Activated T-helper 17 cell treated with anti-CD3 and anti-CD28 coated beads, Interleukin-2, amount 50 U/mL, for 72 hours (primary cell): ENCODE measurements at regions not wholly inside any gene's neighbourhood (a gene's known extent, or its start where the extent isn't known, plus 50 kb on each side); places are given as distances from the start of the nearest gene placed in this dataset.

Source experiments
- ATAC-seq: fragments of 150-1000 bp; cut with Tn5 transposase; replicated peaks from 2 replicates; pipeline ENCODE4 v1.10.0; 2021; ENCODE audit warnings: mild to moderate bottlenecking, moderate library complexity
- H3K27ac Mint-ChIP-seq: one replicate; pipeline ENCODE4 v1.8.0; 2022; ENCODE audit warnings: mixed read lengths
- H3K27me3 Mint-ChIP-seq: one replicate; pipeline ENCODE4 v1.8.0; 2022; ENCODE audit warnings: mixed read lengths
- H3K36me3 Mint-ChIP-seq: one replicate; pipeline ENCODE4 v1.8.0; 2022; ENCODE audit warnings: low read depth, mild to moderate bottlenecking, mixed read lengths
- H3K4me1 Mint-ChIP-seq: one replicate; pipeline ENCODE4 v1.8.0; 2022; ENCODE audit warnings: mixed read lengths
- H3K4me3 Mint-ChIP-seq: one replicate; pipeline ENCODE4 v1.8.0; 2022; ENCODE audit warnings: mild to moderate bottlenecking, mixed read lengths
- H3K9me3 Mint-ChIP-seq: one replicate; pipeline ENCODE4 v1.8.0; 2022; ENCODE audit warnings: mixed read lengths

- Mint-ChIP-seq H3K27me3 (no peaks in the 10 kb centered on the region), H3K4me3 (no peak overlapping the region), H3K9me3 (no peaks in the 10 kb centered on the region), H3K27ac (no peak overlapping the region), H3K36me3 (no peaks in the 10 kb centered on the region), H3K4me1 (peaks cover 9% of the 10 kb centered on the region)
- ATAC-seq: peak; percentile 46
Measured at GRCh38 chr12:123085730-123086487, 65.0 kb downstream of the PITPNM2 start.

DNA sequence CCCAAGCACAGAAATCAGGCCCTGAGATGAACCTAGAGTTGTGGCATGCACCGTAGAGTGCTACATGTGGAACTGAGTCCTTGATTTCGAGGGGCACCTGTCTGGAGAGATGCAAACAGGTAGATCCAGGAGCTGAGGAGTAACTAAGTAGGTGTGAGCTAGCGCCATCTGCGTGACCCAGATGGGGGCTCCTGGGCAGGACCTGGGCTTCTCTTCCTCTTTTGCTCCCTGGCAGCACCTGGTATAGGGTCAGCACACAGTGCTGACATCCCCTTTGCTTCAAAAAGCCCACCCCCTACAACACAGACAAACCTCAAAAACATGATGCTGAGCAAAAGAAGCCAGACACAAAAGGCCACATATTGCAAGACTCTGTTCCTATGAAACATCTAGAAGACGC lies 65.8 kb downstream of the PITPNM2 start:
- no peaks in the 10 kb centered on the region for H3K9me3 Mint-ChIP-seq
- no peak overlapping the region for H3K27ac Mint-ChIP-seq
- peaks cover 9% of the 10 kb centered on the region for H3K4me1 Mint-ChIP-seq
- H3K4me3 Mint-ChIP-seq: no peak overlapping the region
- ATAC-seq: no peak
- no peaks in the 10 kb centered on the region for H3K36me3 Mint-ChIP-seq
- no peaks in the 10 kb centered on the region for H3K27me3 Mint-ChIP-seq

- H3K4me1 Mint-ChIP-seq: peaks cover 4% of the 10 kb centered on the region
- H3K4me3 Mint-ChIP-seq: no peak overlapping the region
- no peak for ATAC-seq
- peak overlapping the region; percentile 54 for H3K27ac Mint-ChIP-seq
- H3K9me3 Mint-ChIP-seq: no peaks in the 10 kb centered on the region
- no peaks in the 10 kb centered on the region for H3K36me3 Mint-ChIP-seq
- no peaks in the 10 kb centered on the region for H3K27me3 Mint-ChIP-seq
Measured at GRCh38 chr12:123083661-123084571, 67.0 kb downstream of the PITPNM2 start.

DNA sequence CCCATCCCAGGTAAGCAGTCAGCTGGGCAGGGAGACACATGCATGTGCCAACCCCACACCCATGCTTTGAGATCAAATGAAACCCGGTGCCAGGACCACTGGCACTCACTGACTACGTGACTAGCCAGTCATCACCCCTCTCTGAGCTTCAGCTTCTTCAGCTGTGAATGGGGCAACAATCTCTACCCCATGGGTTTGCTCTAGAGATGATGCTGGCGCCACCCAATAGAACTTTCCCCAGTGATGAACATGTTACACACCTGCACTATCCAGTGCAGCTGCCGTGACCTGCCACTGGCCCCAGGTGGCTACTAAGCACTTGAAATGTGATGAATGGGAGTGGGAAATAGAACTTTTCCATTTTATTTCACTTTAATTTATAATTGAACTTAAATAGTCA lies 70.3 kb downstream of the PITPNM2 start:
- Mint-ChIP-seq H3K4me1 (peaks cover 16% of the 10 kb centered on the region), H3K4me3 (no peak overlapping the region), H3K36me3 (no peaks in the 10 kb centered on the region), H3K27me3 (no peaks in the 10 kb centered on the region), H3K27ac (no peak overlapping the region), H3K9me3 (no peaks in the 10 kb centered on the region)
- no peak for ATAC-seq

- Mint-ChIP-seq H3K4me3 (no peak overlapping the region), H3K9me3 (no peaks in the 10 kb centered on the region), H3K27me3 (no peaks in the 10 kb centered on the region), H3K27ac (no peak overlapping the region), H3K36me3 (no peaks in the 10 kb centered on the region), H3K4me1 (peaks cover 33% of the 10 kb centered on the region)
- no peak for ATAC-seq
Measured at GRCh38 chr12:123078531-123079155, 72.2 kb downstream of the PITPNM2 start.

DNA sequence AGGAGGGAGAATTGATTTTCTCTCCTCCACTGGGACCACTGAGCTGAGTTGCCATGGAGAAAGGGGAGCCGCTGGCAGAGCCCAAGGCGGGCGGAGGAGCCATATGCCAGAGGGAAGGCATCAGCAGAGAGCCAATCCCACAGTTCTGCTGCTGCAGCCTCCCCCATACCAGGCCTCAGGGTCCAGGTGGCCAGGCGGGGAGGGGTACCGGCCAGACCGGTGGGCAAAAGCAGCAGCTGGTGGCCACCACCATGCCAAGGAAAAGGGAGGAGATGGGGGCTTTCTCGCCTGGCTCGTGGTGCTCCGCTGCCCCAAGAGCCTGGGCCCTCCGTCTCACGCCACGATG lies 72.8 kb downstream of the PITPNM2 start:
- no peak overlapping the region for H3K4me3 Mint-ChIP-seq
- H3K27me3 Mint-ChIP-seq: no peaks in the 10 kb centered on the region
- no peak overlapping the region for H3K27ac Mint-ChIP-seq
- peaks cover 33% of the 10 kb centered on the region for H3K4me1 Mint-ChIP-seq
- H3K9me3 Mint-ChIP-seq: no peaks in the 10 kb centered on the region
- no peak for ATAC-seq
- no peaks in the 10 kb centered on the region for H3K36me3 Mint-ChIP-seq

DNA sequence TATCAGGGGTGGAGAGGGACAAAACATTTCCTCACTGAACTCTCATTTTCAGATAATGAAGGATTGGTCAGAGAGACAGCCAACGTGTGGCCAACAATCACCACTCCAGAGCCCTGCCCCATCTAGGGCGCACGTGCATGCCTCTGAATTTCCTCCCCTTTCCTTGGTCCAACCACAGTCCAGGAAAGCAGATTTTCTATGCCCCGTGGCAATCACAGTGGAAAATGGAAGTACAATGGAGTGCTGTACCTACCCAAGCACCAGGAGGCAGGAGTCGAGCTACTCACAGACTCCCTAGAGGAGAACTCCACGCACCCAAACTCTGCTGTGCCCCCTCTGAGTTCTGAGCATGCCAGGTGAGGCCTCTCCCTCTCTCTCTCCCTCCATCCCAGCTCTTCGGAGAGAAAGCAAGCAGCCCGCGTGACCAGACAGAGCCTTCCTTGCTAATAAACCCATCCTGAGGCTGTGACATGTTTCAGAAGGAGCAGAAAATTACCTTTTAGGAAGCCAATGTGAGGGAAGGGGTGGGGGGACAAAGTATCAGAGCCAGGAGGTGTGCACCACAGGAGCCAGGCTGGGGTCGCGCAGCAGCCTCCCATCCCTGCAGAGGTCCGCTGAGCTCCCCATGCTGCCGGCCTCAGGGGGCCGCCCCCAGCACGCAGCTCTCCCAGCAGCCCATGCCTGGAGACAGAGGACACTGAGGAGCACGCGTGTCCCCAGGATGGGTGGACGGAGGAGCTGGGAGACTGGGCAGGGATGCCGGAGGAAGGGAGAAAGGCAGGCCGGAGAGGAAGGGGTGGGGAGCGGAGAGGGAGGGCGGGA lies 73.4 kb downstream of the PITPNM2 start:
- Mint-ChIP-seq H3K27me3 (no peaks in the 10 kb centered on the region), H3K4me3 (peak overlapping the region; percentile 79), H3K9me3 (no peaks in the 10 kb centered on the region), H3K4me1 (peaks cover 33% of the 10 kb centered on the region), H3K36me3 (no peaks in the 10 kb centered on the region), H3K27ac (peak overlapping the region; percentile 93)
- no peak for ATAC-seq

DNA sequence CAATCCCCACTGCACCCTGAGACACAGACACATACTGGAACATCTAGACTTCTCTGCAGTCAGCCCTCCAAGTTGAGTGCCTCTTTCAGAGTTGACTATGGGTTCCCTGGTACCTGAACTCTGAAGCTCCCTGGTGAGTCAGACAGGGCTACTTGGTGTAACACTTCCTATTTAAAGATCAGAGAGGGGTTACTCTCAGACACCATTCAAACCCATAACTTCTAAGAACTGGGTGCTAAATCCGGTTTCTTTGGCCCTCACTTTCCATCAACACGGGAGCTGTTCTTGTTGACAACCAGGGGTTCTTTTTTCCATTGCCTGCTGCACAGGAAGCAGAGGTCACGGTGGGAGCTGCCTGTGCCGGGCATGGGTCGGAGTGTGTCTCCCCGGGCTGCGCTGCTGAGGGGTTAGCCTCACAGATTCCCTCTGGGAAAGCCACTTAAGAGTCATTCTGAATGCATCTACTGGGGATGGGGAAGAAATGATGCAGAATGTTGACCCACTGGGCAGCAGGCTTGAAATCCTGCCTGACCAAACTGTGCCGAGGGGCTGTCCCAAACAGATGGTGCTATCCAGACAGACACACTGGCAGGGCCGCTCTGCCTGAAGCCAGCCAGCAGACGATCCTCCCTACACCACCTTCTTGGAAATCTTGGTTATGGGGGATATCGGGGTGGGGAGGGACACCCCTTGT lies 74.1 kb downstream of the PITPNM2 start:
- no peaks in the 10 kb centered on the region for H3K27me3 Mint-ChIP-seq
- peak overlapping the region; percentile 79 for H3K4me3 Mint-ChIP-seq
- peak; percentile 88 for ATAC-seq
- peak overlapping the region; percentile 93 for H3K27ac Mint-ChIP-seq
- H3K9me3 Mint-ChIP-seq: no peaks in the 10 kb centered on the region
- peaks cover 33% of the 10 kb centered on the region for H3K4me1 Mint-ChIP-seq
- no peaks in the 10 kb centered on the region for H3K36me3 Mint-ChIP-seq

DNA sequence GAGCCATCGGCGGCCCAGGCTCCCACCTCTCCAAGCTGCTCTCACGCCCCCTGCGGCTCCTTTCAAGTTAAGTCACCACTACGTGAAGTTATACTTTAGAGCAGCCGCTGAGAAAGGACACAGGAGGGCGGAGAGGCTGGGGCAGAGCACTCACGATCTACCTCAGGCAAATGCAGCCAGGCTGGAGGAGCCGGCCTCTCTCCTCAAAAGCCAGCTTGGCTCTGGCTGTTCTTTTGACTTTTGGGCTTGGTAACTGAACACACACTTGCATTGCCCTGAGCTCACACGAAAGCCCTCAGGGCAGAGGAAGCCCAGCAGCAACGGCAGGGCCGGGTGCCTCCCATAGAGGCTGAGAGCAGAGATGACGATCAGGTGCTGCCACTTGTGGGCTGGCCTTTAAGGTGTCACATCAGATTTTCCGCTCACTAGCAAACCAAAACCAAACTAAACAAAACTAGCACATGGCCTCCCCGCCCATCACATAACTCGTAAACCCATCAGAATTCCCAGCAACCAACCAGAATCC lies 75.2 kb downstream of the PITPNM2 start:
- peaks cover 33% of the 10 kb centered on the region for H3K4me1 Mint-ChIP-seq
- peak overlapping the region; percentile 79 for H3K4me3 Mint-ChIP-seq
- no peaks in the 10 kb centered on the region for H3K27me3 Mint-ChIP-seq
- peak overlapping the region; percentile 93 for H3K27ac Mint-ChIP-seq
- ATAC-seq: peak; percentile 84
- no peaks in the 10 kb centered on the region for H3K9me3 Mint-ChIP-seq
- no peaks in the 10 kb centered on the region for H3K36me3 Mint-ChIP-seq

DNA sequence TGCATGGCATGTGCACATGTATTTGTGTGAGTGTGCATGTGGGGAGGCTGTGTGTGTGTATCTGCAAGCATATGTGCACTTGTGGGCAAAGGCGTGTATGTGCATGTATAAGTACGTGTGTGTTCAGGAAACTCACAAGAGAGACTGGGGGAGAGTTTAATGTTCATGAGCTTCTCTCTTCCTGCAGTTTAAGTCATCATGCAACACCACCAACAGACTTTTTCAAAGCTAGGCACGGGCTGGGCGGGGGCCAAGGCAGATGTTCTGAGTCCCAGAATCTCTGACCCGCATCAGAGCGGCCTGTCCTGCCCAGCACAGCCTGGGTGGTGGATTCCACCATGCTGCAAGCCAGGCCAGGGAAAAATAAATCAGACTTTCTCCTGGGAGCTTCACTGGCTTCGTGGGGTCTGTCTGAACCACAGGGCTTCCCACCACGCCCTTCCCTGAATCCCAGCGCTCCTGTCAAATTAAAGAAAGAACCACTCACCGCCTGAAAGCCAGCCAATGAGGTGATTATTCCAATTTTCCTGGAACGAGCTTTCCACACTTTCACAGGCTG lies 75.7 kb downstream of the PITPNM2 start:
- H3K4me1 Mint-ChIP-seq: peaks cover 33% of the 10 kb centered on the region
- H3K27ac Mint-ChIP-seq: peak overlapping the region; percentile 93
- H3K27me3 Mint-ChIP-seq: no peaks in the 10 kb centered on the region
- no peaks in the 10 kb centered on the region for H3K36me3 Mint-ChIP-seq
- ATAC-seq: no peak
- H3K9me3 Mint-ChIP-seq: no peaks in the 10 kb centered on the region
- H3K4me3 Mint-ChIP-seq: peak overlapping the region; percentile 79

DNA sequence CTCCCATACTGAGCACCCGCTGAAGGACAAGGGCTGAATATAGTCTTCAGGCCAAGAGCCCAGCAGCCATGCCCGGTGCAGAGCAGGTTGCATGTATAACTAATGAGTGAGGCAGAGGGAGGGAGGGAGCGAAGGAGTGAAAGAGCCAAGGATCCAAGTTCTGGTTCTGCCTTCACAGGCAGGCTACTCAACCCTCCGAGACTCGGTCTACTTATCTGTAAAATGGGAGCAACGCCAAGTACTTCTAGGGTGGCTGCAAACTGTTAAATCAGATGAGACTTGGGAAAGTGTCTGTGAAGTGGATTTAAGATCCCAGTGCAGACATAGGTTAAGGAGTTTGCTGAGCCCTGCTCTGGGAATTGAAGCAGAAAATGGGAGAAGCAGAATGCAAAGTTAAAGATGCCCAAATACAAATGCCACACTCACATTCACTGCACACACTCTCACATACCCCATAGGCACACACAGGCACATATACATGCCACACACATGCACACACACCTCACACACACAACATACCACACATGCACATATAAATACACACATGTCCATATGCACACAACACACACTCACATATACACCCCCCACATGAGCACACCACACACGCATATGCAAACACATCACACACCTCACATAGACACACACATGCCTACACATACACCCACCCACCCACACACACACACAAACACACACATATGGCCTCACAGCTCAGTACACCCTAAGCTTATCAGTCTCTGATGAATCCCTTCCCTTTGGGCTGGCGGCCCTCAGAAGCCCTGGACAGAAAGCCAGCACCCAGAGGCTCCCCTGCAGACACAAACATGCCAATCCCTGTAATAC lies 76.7 kb downstream of the PITPNM2 start:
- Mint-ChIP-seq H3K4me1 (peaks cover 33% of the 10 kb centered on the region), H3K27me3 (no peaks in the 10 kb centered on the region), H3K9me3 (no peaks in the 10 kb centered on the region), H3K36me3 (no peaks in the 10 kb centered on the region), H3K4me3 (peak overlapping the region; percentile 79), H3K27ac (no peak overlapping the region)
- no peak for ATAC-seq

DNA sequence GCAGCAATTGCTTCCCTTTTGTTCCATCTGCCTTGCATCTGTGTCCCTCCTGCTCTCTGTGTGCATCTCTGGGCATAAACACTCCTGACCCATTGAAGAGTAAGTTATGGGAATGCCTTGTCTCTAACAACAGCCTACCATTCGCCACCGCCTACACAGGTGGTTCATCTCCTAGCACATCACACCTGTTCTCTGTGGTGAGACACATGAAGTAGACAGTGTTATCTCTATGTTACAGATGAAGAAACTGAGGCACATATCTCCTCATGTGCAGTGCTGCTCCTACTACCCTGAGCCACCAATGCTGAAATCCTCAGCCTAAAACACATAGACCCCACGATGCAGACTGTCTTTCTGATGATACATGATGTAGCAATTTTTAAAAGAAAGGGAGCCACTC lies 77.6 kb downstream of the PITPNM2 start:
- no peak overlapping the region for H3K4me3 Mint-ChIP-seq
- peaks cover 33% of the 10 kb centered on the region for H3K4me1 Mint-ChIP-seq
- no peak overlapping the region for H3K27ac Mint-ChIP-seq

More for the DNA sequence above, 77.6 kb downstream of the PITPNM2 start:
- no peak for ATAC-seq
- Mint-ChIP-seq H3K9me3 (no peaks in the 10 kb centered on the region), H3K27me3 (no peaks in the 10 kb centered on the region), H3K36me3 (no peaks in the 10 kb centered on the region)
